H9 (cell line): ENCODE measurements at regions not wholly inside any gene's neighbourhood (a gene's known extent, or its start where the extent isn't known, plus 50 kb on each side); places are given as distances from the start of the nearest gene placed in this dataset.

Experiments
- DNase-seq: peaks from one replicate; pipeline ENCODE4 v3.0.0-alpha.2; 2017
- H2AFZ ChIP-seq: one replicate; pipeline ENCODE4 v1.6.1; 2013; ENCODE audit warnings: mild to moderate bottlenecking, low read length, control low read depth, moderate library complexity
- H2AK5ac ChIP-seq: 2 replicates; pipeline ENCODE4 v1.6.1; 2013; ENCODE audit warnings: low read length, control low read depth, mixed read lengths; ENCODE audit not compliant: insufficient read length
- H2BK120ac ChIP-seq: one replicate; pipeline ENCODE4 v1.6.1; 2013; ENCODE audit warnings: low read depth, mild to moderate bottlenecking, low read length, control low read depth, inconsistent platforms; ENCODE audit not compliant: poor library complexity, severe bottlenecking
- H2BK12ac ChIP-seq: 2 replicates; pipeline ENCODE4 v1.6.1; 2013; ENCODE audit warnings: low read length, control low read depth, mixed read lengths, low read depth; ENCODE audit not compliant: insufficient read length
- H2BK15ac ChIP-seq: 2 replicates; pipeline ENCODE4 v1.6.1; 2013; ENCODE audit warnings: low read depth, low read length, control low read depth
- H2BK20ac ChIP-seq: one replicate; pipeline ENCODE4 v1.6.1; 2013; ENCODE audit warnings: low read depth, mild to moderate bottlenecking, low read length, control low read depth, inconsistent platforms; ENCODE audit not compliant: poor library complexity, severe bottlenecking
- H2BK5ac ChIP-seq: 2 replicates; pipeline ENCODE4 v1.6.1; 2013; ENCODE audit warnings: low read length, control low read depth, mixed read lengths; ENCODE audit not compliant: insufficient read length
- H3K14ac ChIP-seq: 2 replicates; pipeline ENCODE4 v1.6.1; 2013; ENCODE audit warnings: low read length, control low read depth; ENCODE audit not compliant: insufficient read depth
- H3K18ac ChIP-seq: 2 replicates; pipeline ENCODE4 v1.6.1; 2013; ENCODE audit warnings: low read depth, mild to moderate bottlenecking, mixed read lengths, low read length, control low read depth; ENCODE audit not compliant: insufficient read length
- H3K23ac ChIP-seq: 2 replicates; pipeline ENCODE4 v1.6.1; 2013; ENCODE audit warnings: low read length, control low read depth, mixed read lengths, low read depth; ENCODE audit not compliant: insufficient read length
- H3K23me2 ChIP-seq: 2 replicates; pipeline ENCODE4 v1.6.1; 2013; ENCODE audit warnings: low read depth, mild to moderate bottlenecking, mixed read lengths, low read length, control low read depth; ENCODE audit not compliant: insufficient read length, poor library complexity, severe bottlenecking
- H3K27ac ChIP-seq: 2 replicates; pipeline ENCODE4 v1.5.1; 2013; ENCODE audit warnings: low read length, control low read depth, mixed read lengths, low read depth; ENCODE audit not compliant: insufficient read length
- H3K27me3 ChIP-seq: 2 replicates; pipeline ENCODE4 v1.6.1; 2013; ENCODE audit warnings: low read length, control low read depth, inconsistent platforms; ENCODE audit not compliant: insufficient read depth
- H3K4ac ChIP-seq: 2 replicates; pipeline ENCODE4 v1.6.1; 2013; ENCODE audit warnings: low read depth, mild to moderate bottlenecking, control low read depth, inconsistent platforms, low read length, moderate library complexity
- H3K4me1 ChIP-seq: 2 replicates; pipeline ENCODE4 v1.6.1; 2013; ENCODE audit warnings: low read length, control low read depth, inconsistent platforms; ENCODE audit not compliant: insufficient read depth
- H3K4me2 ChIP-seq: 2 replicates; pipeline ENCODE4 v1.6.1; 2013; ENCODE audit warnings: low read length, control low read depth, mixed read lengths; ENCODE audit not compliant: insufficient read length, insufficient read depth
- H3K56ac ChIP-seq: 2 replicates; pipeline ENCODE4 v1.6.1; 2013; ENCODE audit warnings: low read depth, mild to moderate bottlenecking, mixed read lengths, low read length, control low read depth; ENCODE audit not compliant: insufficient read length
- H3K79me1 ChIP-seq: 2 replicates; pipeline ENCODE4 v1.6.1; 2013; ENCODE audit warnings: low read depth, mild to moderate bottlenecking, moderate library complexity, low read length, control low read depth, inconsistent platforms; ENCODE audit not compliant: insufficient read depth, poor library complexity, severe bottlenecking
- H3K79me2 ChIP-seq: 2 replicates; pipeline ENCODE4 v1.6.1; 2013; ENCODE audit warnings: low read length, control low read depth, inconsistent platforms; ENCODE audit not compliant: insufficient read depth
- H3K9ac ChIP-seq: 2 replicates; pipeline ENCODE4 v1.6.1; 2013; ENCODE audit warnings: low read length, control low read depth, mixed read lengths; ENCODE audit not compliant: insufficient read length; ENCODE audit errors: extremely low read depth
- H3K9me3 ChIP-seq: one replicate; pipeline ENCODE4 v1.6.1; 2013; ENCODE audit warnings: low read depth, low read length, inconsistent platforms; ENCODE audit not compliant: control insufficient read depth
- H3T11ph ChIP-seq: one replicate; pipeline ENCODE4 v1.6.1; 2013; ENCODE audit warnings: mild to moderate bottlenecking, low read length, control low read depth, inconsistent platforms
- H4K20me1 ChIP-seq: one replicate; pipeline ENCODE4 v1.6.1; 2013; ENCODE audit not compliant: control insufficient read depth, insufficient read length, insufficient read depth
- H4K5ac ChIP-seq: 2 replicates; pipeline ENCODE4 v1.6.1; 2013; ENCODE audit warnings: low read depth, mild to moderate bottlenecking, mixed read lengths, low read length, control low read depth; ENCODE audit not compliant: insufficient read length
- H4K8ac ChIP-seq: replicated peaks from 2 replicates; pipeline ENCODE4 v1.6.1; 2013; ENCODE audit warnings: low read length, control low read depth, mixed read lengths, low read depth; ENCODE audit not compliant: insufficient read length
- H4K91ac ChIP-seq: 2 replicates; pipeline ENCODE4 v1.6.1; 2013; ENCODE audit warnings: low read depth, mild to moderate bottlenecking, moderate library complexity, mixed read lengths, low read length, control low read depth; ENCODE audit not compliant: insufficient read length
- H3K27ac Mint-ChIP-seq, 3 experiments: 2 replicates in 2 of 3; 3 replicates in 1 of 3; pipeline ENCODE4 v1.8.0; 2020 to 2021; ENCODE audit warnings: mixed read lengths in 3 of 3, mild to moderate bottlenecking in 1 of 3, moderate library complexity in 1 of 3
- H3K27me3 Mint-ChIP-seq: 2 replicates; pipeline ENCODE4 v1.8.0; 2021; ENCODE audit warnings: low read depth, mild to moderate bottlenecking, moderate library complexity, mixed read lengths
- H3K36me3 Mint-ChIP-seq, 3 experiments: 2 replicates in 2 of 3; 3 replicates in 1 of 3; pipeline ENCODE4 v1.8.0; 2020 to 2021; ENCODE audit warnings: low read depth in 3 of 3, mixed read lengths in 3 of 3; ENCODE audit not compliant: insufficient read depth in 1 of 3
- H3K4me1 Mint-ChIP-seq, 2 experiments: 2 replicates each; pipeline ENCODE4 v1.8.0; 2020; ENCODE audit warnings: mixed read lengths in 2 of 2
- H3K4me3 Mint-ChIP-seq, 2 experiments: 2 replicates in 1 of 2; 3 replicates in 1 of 2; pipeline ENCODE4 v1.8.0; 2020 to 2021; ENCODE audit warnings: mild to moderate bottlenecking in 2 of 2, mixed read lengths in 2 of 2, moderate library complexity in 1 of 2
- H3K9me3 Mint-ChIP-seq, 2 experiments: 2 replicates in 1 of 2; 3 replicates in 1 of 2; pipeline ENCODE4 v1.8.0; 2020; ENCODE audit warnings: mild to moderate bottlenecking in 2 of 2, mixed read lengths in 2 of 2, moderate library complexity in 1 of 2
- CTCF ChIP-seq: fragments of 200-600 bp; sonication (generic); conservative IDR thresholded peaks from 3 replicates; pipeline ENCODE4 v1.8.0; 2021; ENCODE audit warnings: antibody characterized with exemption, mild to moderate bottlenecking

DNA sequence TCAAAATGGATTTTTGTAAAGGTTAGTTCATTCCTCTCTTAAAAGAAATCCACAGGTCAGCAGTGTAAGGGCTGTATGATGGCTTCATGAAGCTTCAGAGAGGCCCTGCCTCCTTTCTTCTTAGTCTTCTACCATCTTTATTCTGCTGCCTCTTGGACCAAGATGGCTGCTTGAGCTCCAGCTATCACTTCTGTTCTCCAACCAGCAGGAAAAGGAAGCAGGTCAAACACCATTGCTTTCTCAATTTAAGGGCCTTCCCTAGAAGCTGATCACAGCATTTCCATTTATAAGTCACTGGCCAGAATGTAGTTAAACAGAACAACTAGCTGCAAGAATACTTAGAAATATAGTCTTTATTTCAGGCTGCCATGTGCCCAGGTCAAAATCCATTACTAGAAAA, 336.8 kb upstream of the KLF3 start:
- Mint-ChIP-seq H3K27me3 (no peaks in the 10 kb centered on the region; the same call in none of the 2 replicates), H3K27ac (no peak overlapping the region), H3K4me1 (peaks cover 10 to 14% of the 10 kb centered on the region in 2 experiments), H3K4me3 (no peak overlapping the region), H3K36me3 (no peaks in the 10 kb centered on the region; a peak in 1 of 7 replicates), H3K9me3 (peaks cover 0 to 11% of the 10 kb centered on the region in 2 experiments; a peak in 4 of 5 replicates)
- H3K9ac ChIP-seq = no peak overlapping the region
- no peak overlapping the region for H3K56ac ChIP-seq
- H2BK12ac ChIP-seq = no peak overlapping the region
- no peak overlapping the region for H2AK5ac ChIP-seq
- H2BK120ac ChIP-seq = no peak overlapping the region
- no peak for TF ChIP-seq CTCF
- no peak overlapping the region for H2BK20ac ChIP-seq
- no peaks in the 10 kb centered on the region for H3K9me3 ChIP-seq
- DNase-seq = no peak
- no peaks in the 10 kb centered on the region for H4K20me1 ChIP-seq
- no peak overlapping the region for H2AFZ ChIP-seq
- H3K27me3 ChIP-seq = no peaks in the 10 kb centered on the region
- no peaks in the 10 kb centered on the region for H3K79me1 ChIP-seq
- H3K18ac ChIP-seq = no peak overlapping the region
- no peak overlapping the region for H3K14ac ChIP-seq
- H3K79me2 ChIP-seq = no peaks in the 10 kb centered on the region
- H3K23me2 ChIP-seq = no peaks in the 10 kb centered on the region
- no peak overlapping the region for H4K8ac ChIP-seq
- H2BK15ac ChIP-seq = no peak overlapping the region
- no peak overlapping the region for H3K4ac ChIP-seq
- no peak overlapping the region for H3T11ph ChIP-seq
- no peak overlapping the region for H4K5ac ChIP-seq
- H2BK5ac ChIP-seq = no peak overlapping the region
- no peak overlapping the region for H3K4me2 ChIP-seq
- H3K27ac ChIP-seq = no peak overlapping the region
- H3K23ac ChIP-seq = no peak overlapping the region
- no peaks in the 10 kb centered on the region for H3K4me1 ChIP-seq
- H4K91ac ChIP-seq = no peak overlapping the region
